ENCODE measurements at regions not wholly inside any gene's neighbourhood (a gene's known extent, or its start where the extent isn't known, plus 50 kb on each side); places are given as distances from the start of the nearest gene placed in this dataset.

- intact Hi-C loops (cut with DNase I, micrococcal nuclease), result no loop called here
- no peaks in the 10 kb centered on the region for H3K36me3 ChIP-seq (ENCODE audit: low read depth)
- no peaks in the 10 kb centered on the region for H3K9me3 ChIP-seq
- TF ChIP-seq CTCF (IDR thresholded peaks at IDR 0.05), result no peak
- ATAC-seq, result peak; percentile 90
- no peaks in the 10 kb centered on the region for H3K4me1 ChIP-seq (ENCODE audit: low read depth)
- no peak overlapping the region for H3K4me3 ChIP-seq
- DNase-seq, result no peak
These were observed 365.1 kb upstream of the RIOK2 start for GRCh38 chr5:97547999-97548738.

- TF ChIP-seq CTCF (IDR thresholded peaks at IDR 0.05), result no peak
- no peak overlapping the region for H3K4me3 ChIP-seq
- no peaks in the 10 kb centered on the region for H3K4me1 ChIP-seq (ENCODE audit: low read depth)
- H3K9me3 ChIP-seq, result no peaks in the 10 kb centered on the region
- DNase-seq (no peak), ATAC-seq (peak; percentile 33)
- no peaks in the 10 kb centered on the region for H3K36me3 ChIP-seq (ENCODE audit: low read depth)
- intact Hi-C loops (cut with DNase I, micrococcal nuclease), result no loop called here
These were observed 365.7 kb upstream of the RIOK2 start for GRCh38 chr5:97548739-97549080.

- Histone ChIP-seq H3K36me3 (ENCODE audit: low read depth) (no peaks in the 10 kb centered on the region), H3K4me1 (ENCODE audit: low read depth) (no peaks in the 10 kb centered on the region), H3K4me3 (no peak overlapping the region), H3K9me3 (no peaks in the 10 kb centered on the region)
- intact Hi-C loops (cut with DNase I, micrococcal nuclease), result no loop called here
- ATAC-seq (no peak), DNase-seq (no peak)
- TF ChIP-seq CTCF (IDR thresholded peaks at IDR 0.05), result no peak
These were observed 366.4 kb upstream of the RIOK2 start for GRCh38 chr5:97549496-97549895.

GRCh38 chr5:97550164-97550563 is 367.1 kb upstream of the RIOK2 start:
- no peak for TF ChIP-seq CTCF (IDR thresholded peaks at IDR 0.05)
- no peaks in the 10 kb centered on the region for H3K36me3 ChIP-seq (ENCODE audit: low read depth)
- H3K4me3 ChIP-seq, result no peak overlapping the region
- ATAC-seq (no peak), DNase-seq (no peak)
- no peaks in the 10 kb centered on the region for H3K9me3 ChIP-seq
- intact Hi-C loops (cut with DNase I, micrococcal nuclease), result no loop called here
- no peaks in the 10 kb centered on the region for H3K4me1 ChIP-seq (ENCODE audit: low read depth)

GRCh38 chr5:97550818-97551217 is 367.8 kb upstream of the RIOK2 start:
- ATAC-seq (no peak), DNase-seq (no peak)
- TF ChIP-seq CTCF (IDR thresholded peaks at IDR 0.05), result no peak
- Histone ChIP-seq H3K4me1 (ENCODE audit: low read depth) (no peaks in the 10 kb centered on the region), H3K4me3 (no peak overlapping the region), H3K9me3 (no peaks in the 10 kb centered on the region), H3K36me3 (ENCODE audit: low read depth) (no peaks in the 10 kb centered on the region)
- intact Hi-C loops (cut with DNase I, micrococcal nuclease), result no loop called here
